ENCODE measurements at regions not wholly inside any gene's neighbourhood (a gene's known extent, or its start where the extent isn't known, plus 50 kb on each side); places are given as distances from the start of the nearest gene placed in this dataset.

GRCh38 chr4:107419052-107419451 is 301.0 kb downstream of the PAPSS1 start:
- TF ChIP-seq EZH2 (IDR thresholded peaks at IDR 0.05; ENCODE audit: low read length, missing control alignments) = no peak
- TF ChIP-seq CTCF (conservative IDR thresholded peaks at IDR 0.05 in 1 of 2, IDR thresholded peaks at IDR 0.05 in 1 of 2; ENCODE audit: low read depth in 1 of 2, low read length in 2 of 2) = no peak
